GM21737 (cell line): ENCODE measurements at regions not wholly inside any gene's neighbourhood (a gene's known extent, or its start where the extent isn't known, plus 50 kb on each side); places are given as distances from the start of the nearest gene placed in this dataset.

ENCODE experiments used
- ATAC-seq: cut with Tn5 transposase; IDR thresholded peaks from one replicate; pipeline ENCODE4 v1.9.1; 2021; ENCODE audit warnings: mild to moderate bottlenecking, moderate library complexity; ENCODE audit not compliant: unreplicated experiment

DNA sequence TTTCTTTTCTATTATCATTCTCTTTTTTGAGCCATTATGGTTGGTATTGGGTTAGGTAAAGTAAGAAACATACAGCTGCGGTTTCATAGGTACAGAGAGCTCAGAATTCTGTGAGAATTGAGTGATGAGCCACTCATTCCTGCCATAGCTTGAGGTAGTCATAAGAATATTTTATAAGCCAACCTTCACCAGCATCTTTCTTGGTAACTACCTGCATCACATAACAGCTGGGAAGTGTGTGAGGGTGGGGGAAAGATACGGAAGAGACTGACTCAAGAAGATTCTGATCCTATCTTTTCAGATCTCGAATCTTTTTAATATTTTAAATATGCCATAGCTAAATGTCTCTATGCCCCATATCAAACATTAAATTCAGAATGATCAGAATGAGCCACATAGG is 313.8 kb upstream of the DDX18 start:
- ATAC-seq: no peak

DNA sequence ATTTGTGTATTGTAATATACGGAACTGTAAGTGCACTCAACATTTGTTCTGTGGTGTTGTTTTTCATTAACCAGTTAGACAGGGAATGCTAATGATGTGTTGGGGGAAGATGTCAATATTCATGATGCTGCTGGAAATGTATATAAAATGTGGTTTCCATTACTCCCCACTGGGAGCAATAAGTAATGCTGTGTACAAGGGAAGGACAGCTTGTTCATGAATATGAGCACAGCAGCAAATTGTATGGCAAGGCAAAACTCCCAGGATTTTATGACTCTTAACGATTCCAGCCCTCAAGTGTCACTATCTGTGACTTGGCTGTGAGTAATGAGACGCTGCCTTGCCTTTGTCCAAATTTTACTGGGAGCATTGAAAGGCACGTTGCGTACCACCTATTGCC is 312.4 kb upstream of the DDX18 start:
- ATAC-seq: no peak

DNA sequence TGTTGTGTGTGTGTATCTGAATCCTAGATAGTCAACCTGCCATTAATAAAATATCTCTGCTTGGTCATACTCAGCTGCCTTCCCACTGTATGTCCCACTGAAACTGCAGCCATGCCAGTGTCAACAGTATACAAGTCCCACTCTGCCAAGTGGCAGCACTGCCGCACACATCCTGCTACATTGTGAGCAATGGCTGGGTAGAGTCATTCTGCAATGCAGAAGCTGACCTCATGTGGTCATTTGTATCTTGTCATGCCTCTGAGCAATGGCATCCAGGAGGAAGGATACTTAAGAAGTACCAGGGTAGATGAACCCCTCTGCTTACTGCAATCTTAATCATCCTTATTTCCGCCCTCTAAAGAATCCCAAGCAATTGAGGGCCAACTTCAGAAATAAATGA is 302.2 kb upstream of the DDX18 start:
- no peak for ATAC-seq

GRCh38 chr2:117514371-117514770 is 300.1 kb upstream of the DDX18 start:
- no peak for ATAC-seq

DNA sequence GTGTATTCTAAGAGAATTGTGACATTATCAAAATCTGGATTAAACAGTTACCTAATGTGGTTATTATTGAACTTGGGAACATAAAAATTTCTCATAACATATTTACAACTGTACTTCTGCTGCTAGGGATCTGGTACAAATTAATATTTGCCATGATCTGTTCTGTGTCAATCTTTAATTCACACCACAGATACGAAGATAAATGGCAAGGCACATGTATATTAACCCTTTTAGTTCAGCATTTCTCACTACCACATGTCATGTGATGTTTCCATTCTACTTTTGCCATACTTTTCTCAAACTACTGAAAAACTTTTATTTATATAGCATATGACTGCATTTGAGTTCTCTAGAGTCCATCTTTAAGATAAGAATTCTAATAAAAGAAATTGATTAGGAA is 295.3 kb upstream of the DDX18 start:
- no peak for ATAC-seq

DNA sequence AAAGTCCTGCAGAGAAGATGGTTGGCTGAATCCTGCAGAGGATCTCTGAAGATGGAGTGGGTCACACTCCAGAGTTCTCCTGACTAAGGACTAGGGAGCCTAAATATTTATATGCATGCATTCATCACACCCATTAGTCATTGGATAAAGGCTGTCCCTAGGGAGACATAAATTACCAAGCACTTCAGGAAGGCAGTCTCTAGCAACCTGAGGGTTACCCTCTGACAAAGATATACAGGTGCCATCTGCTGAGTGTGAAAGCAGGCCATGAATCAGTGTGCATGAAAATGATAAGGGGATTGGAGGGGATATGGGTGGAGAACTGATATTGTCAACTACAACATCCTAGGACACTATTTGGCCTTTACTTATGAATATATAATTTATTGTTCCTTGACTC is 294.8 kb upstream of the DDX18 start:
- ATAC-seq: no peak

DNA sequence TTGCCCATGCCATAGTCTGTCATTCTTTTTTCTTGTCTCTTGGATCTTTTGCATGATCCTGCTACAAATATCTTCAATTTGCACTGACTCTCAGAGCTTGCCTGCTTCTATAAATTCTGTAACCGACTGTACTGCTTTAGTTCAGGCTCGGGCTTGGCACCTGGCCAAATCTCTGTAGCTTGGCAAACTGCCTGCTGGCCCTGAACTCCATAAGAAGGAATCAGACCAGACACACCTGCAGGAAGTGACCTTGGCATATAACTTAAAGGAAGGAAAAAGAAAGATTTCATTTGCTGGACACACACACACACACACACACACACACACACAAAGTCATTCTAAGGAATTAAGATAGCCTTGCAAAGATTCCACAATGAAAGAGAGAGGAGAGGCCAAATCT is 291.2 kb upstream of the DDX18 start:
- ATAC-seq: no peak

GRCh38 chr2:117523711-117524238 is 290.7 kb upstream of the DDX18 start:
- no peak for ATAC-seq

DNA sequence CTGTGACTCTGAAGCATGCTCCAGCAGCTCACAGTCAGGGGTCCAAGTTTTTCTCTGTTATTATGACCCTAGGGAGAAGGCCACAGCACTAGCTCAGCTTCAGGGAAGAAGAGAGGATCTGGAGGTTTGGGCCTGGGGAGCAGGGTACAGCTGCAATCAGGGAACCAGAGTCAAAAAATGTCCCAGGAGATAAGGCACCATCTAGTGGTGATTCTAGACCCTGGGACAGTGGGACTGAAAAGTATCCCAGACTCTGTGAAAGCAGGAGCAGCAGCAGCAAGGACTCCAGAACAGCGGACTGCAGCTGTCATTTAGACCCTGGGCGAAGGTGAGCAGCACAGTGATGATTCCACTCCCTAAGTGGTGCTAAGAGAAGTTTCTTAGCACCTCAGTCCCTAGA is 278.4 kb upstream of the DDX18 start:
- no peak for ATAC-seq

GRCh38 chr2:117537032-117537431 is 277.5 kb upstream of the DDX18 start:
- no peak for ATAC-seq

DNA sequence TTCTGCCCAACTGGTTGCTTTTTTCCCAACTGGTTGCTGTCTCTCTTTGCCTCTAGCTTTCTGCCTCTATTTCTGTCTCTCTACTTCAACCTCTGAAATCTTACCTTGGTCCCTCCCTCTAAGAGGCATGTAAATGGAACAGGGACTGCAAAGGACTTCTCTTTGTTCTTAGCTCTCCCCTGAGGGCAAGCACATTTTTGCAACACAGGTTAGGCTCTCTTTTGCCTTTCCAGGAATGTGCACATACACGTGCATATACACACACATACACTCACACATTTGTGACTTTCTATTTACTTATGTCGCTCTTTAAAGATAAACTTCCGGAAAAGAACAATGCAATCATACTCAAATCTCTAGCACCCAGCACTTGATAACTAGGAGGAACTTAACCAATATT is 262.6 kb upstream of the DDX18 start:
- no peak for ATAC-seq

- ATAC-seq: no peak
These were observed 261.0 kb upstream of the DDX18 start for GRCh38 chr2:117553448-117553847.

GRCh38 chr2:117555965-117556364 is 258.5 kb upstream of the DDX18 start:
- no peak for ATAC-seq

DNA sequence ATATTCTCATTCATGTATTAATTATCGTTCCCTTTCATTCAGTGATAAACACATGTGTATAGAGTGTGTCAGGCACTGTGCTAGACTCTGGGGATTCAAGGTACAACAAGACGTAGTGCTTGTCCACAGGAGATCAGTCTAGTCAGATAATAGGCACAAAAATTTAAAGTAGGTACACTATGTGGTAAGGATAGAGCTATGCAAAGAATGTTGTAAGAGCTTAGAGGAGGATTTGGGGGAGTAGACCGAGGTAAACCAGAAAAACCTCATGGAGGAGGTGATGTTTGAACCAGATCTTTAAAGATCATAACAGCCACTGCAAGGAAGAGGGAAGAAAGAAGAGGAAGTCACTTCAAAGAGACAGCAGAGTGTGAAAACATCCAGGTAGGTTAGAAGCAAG is 256.9 kb upstream of the DDX18 start:
- ATAC-seq: no peak

GRCh38 chr2:117562654-117563053 is 251.8 kb upstream of the DDX18 start:
- ATAC-seq: no peak

GRCh38 chr2:117571590-117572349 is 242.7 kb upstream of the DDX18 start:
- ATAC-seq: no peak

DNA sequence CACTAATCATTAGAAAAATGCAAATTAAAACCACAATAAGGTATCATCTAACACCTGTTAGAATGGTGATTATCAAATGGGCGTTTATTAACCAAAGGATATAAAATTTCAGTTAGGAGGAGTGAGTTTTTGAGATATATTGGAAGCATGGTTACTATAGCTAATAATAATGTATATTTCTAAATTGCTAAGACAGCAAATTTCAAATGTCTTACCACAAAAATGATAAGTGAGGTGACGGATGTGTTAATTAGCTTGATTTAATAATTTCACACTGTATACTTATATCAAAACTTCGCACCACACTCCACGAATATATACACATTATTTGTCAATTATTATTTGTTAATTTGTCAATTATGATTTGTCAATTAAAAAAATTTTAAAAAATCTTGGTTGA is 227.2 kb upstream of the DDX18 start:
- ATAC-seq: no peak

- ATAC-seq: no peak
These were observed 211.4 kb upstream of the DDX18 start for GRCh38 chr2:117603060-117603459.

- no peak for ATAC-seq
These were observed 210.9 kb upstream of the DDX18 start for GRCh38 chr2:117603567-117603966.

- ATAC-seq: no peak
These were observed 207.3 kb upstream of the DDX18 start for GRCh38 chr2:117607202-117607601.

DNA sequence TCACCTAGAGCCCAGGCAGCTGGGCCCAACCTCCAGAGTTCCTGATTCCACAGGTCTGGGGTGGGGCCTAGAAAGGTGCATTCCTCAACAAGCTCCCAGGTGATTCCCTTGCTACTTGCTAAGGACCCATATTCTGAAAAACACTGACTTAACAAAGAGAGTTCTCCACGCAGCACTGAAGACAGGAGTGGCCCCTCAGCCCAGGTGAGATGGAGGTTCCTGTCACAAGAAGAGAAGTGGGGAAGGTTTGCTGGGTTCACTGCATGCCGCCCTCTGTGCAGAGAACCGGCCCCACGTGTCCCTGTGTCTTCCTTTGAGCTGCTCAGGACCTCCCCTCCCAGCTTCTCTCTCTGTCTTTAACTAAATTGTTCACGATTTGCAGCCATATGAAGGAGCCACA is 201.4 kb upstream of the DDX18 start:
- ATAC-seq: no peak

DNA sequence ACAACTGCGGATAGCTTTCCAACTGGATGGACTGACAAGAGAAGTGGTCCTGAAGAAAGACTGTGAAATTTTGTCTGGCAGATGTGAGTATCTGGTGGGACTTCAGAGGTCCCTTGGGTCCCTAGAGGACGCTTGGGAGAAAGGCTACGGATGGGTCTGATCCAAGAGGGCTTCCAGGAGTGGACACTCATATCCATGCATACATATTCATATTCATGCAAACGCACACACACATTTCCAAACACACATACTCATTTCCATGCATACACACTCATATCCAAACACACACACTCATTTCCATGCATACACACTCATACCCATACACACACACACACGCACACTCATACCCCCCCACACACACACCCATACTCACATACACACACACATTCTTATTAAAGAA is 200.2 kb upstream of the DDX18 start:
- ATAC-seq: no peak
